Neural progenitor cell (in vitro differentiated cells): ENCODE measurements at regions not wholly inside any gene's neighbourhood (a gene's known extent, or its start where the extent isn't known, plus 50 kb on each side); places are given as distances from the start of the nearest gene placed in this dataset.
"Not testable (repeated sequence)": the region's sequence is repeated elsewhere in the genome, so short reads cannot be mapped to it uniquely, and the experiment has no call there.

ENCODE experiments used
- EZH2 ChIP-seq: fragments of 200-600 bp; sonication (generic); IDR thresholded peaks from 2 replicates; pipeline ENCODE4 v1.6.1; 2017; ENCODE audit warnings: antibody characterized with exemption, mild to moderate bottlenecking, moderate library complexity
- EZH2phosphoT487 ChIP-seq: fragments of 200-600 bp; sonication (generic); IDR thresholded peaks from 2 replicates; pipeline ENCODE4 v1.6.1; 2017; ENCODE audit warnings: antibody characterized with exemption
- TF ChIP-seq, protein P1 (sequence below): fragments of 200-600 bp; sonication (generic); IDR thresholded peaks from 2 replicates; pipeline ENCODE4 v1.5.1; 2017; ENCODE audit warnings: antibody characterized with exemption, mild to moderate bottlenecking

DNA sequence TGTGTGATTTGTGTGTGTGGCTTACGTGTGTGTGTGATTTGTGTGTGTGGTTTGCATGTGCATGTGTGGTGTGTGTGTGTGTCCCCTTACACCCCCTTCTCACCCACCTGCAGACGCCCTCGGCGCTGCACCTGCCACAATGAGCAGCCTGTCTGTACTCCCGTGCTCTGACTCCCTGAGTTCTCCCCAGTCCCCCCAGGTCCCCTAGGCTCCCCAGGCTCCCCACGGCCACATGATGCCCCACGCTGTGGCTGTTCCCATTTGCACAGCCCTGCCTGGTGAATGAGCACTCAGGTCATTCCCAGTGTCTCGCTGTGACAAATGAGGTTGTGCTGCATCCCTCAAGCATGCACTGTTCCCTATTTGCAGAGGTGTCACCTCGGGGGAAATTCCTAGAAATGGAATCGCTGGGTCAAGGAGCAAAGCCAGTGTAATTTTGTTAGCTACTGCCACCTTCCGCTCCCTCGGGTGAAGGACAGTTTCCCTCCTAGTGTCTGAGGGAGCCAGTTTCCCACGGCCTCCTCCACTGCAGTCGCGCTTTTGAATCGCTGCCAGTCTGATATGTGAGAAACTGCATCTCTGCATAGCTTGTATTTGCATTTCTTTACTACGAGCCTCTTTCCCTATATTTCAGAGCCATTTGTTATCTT, 180.4 kb upstream of the FOXD4L5 start:
- TF ChIP-seq, protein P1, sequence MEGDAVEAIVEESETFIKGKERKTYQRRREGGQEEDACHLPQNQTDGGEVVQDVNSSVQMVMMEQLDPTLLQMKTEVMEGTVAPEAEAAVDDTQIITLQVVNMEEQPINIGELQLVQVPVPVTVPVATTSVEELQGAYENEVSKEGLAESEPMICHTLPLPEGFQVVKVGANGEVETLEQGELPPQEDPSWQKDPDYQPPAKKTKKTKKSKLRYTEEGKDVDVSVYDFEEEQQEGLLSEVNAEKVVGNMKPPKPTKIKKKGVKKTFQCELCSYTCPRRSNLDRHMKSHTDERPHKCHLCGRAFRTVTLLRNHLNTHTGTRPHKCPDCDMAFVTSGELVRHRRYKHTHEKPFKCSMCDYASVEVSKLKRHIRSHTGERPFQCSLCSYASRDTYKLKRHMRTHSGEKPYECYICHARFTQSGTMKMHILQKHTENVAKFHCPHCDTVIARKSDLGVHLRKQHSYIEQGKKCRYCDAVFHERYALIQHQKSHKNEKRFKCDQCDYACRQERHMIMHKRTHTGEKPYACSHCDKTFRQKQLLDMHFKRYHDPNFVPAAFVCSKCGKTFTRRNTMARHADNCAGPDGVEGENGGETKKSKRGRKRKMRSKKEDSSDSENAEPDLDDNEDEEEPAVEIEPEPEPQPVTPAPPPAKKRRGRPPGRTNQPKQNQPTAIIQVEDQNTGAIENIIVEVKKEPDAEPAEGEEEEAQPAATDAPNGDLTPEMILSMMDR: not testable (repeated sequence)
- not testable (repeated sequence) for TF ChIP-seq EZH2, EZH2phosphoT487
